ENCODE measurements at regions not wholly inside any gene's neighbourhood (a gene's known extent, or its start where the extent isn't known, plus 50 kb on each side); places are given as distances from the start of the nearest gene placed in this dataset.

GRCh38 chr2:122209377-122209776 lies 453.9 kb downstream of the TSN start:
- no peaks in the 10 kb centered on the region for H3K27me3 ChIP-seq (ENCODE audit: insufficient read depth, low read length)
- no peak overlapping the region for H3K4me3 ChIP-seq (ENCODE audit: low read length)
- H3K36me3 ChIP-seq (ENCODE audit: insufficient read depth, low read length): no peaks in the 10 kb centered on the region
- H3K27ac ChIP-seq (ENCODE audit: low read depth, low read length): no peak overlapping the region
- no peaks in the 10 kb centered on the region for H3K4me1 ChIP-seq (ENCODE audit: insufficient read depth, low read length)
- no peak overlapping the region for H3K9ac ChIP-seq (ENCODE audit: low read depth, low read length)
- 92% methylated on average over 2 of the region's 2 CpGs for WGBS
- no peaks in the 10 kb centered on the region for H3K9me3 ChIP-seq (ENCODE audit: insufficient read depth, low read depth, low read length)

GRCh38 chr2:122210065-122210464 lies 454.6 kb downstream of the TSN start:
- no peak overlapping the region for H3K9ac ChIP-seq (ENCODE audit: low read depth, low read length)
- no peaks in the 10 kb centered on the region for H3K36me3 ChIP-seq (ENCODE audit: insufficient read depth, low read length)
- H3K27ac ChIP-seq (ENCODE audit: low read depth, low read length): no peak overlapping the region
- no peaks in the 10 kb centered on the region for H3K27me3 ChIP-seq (ENCODE audit: insufficient read depth, low read length)
- H3K9me3 ChIP-seq (ENCODE audit: insufficient read depth, low read depth, low read length): no peaks in the 10 kb centered on the region
- 97% methylated on average over 4 of the region's 4 CpGs for WGBS
- no peaks in the 10 kb centered on the region for H3K4me1 ChIP-seq (ENCODE audit: insufficient read depth, low read length)
- H3K4me3 ChIP-seq (ENCODE audit: low read length): no peak overlapping the region

GRCh38 chr2:122210898-122211856 lies 455.7 kb downstream of the TSN start:
- no peak overlapping the region for H3K4me3 ChIP-seq (ENCODE audit: low read length)
- H3K36me3 ChIP-seq (ENCODE audit: insufficient read depth, low read length): no peaks in the 10 kb centered on the region
- no peaks in the 10 kb centered on the region for H3K27me3 ChIP-seq (ENCODE audit: insufficient read depth, low read length)
- WGBS: 96% methylated on average over 8 of the region's 8 CpGs
- H3K4me1 ChIP-seq (ENCODE audit: insufficient read depth, low read length): no peaks in the 10 kb centered on the region
- no peak overlapping the region for H3K9ac ChIP-seq (ENCODE audit: low read depth, low read length)
- no peak overlapping the region for H3K27ac ChIP-seq (ENCODE audit: low read depth, low read length)
- no peaks in the 10 kb centered on the region for H3K9me3 ChIP-seq (ENCODE audit: insufficient read depth, low read depth, low read length)

GRCh38 chr2:122213312-122213711 lies 457.9 kb downstream of the TSN start:
- Histone ChIP-seq H3K36me3 (ENCODE audit: insufficient read depth, low read length) (no peaks in the 10 kb centered on the region), H3K27me3 (ENCODE audit: insufficient read depth, low read length) (no peaks in the 10 kb centered on the region)
- WGBS: 87% methylated on average over 4 of the region's 4 CpGs

GRCh38 chr2:122216071-122216470 lies 460.6 kb downstream of the TSN start:
- no peaks in the 10 kb centered on the region for H3K9me3 ChIP-seq (ENCODE audit: insufficient read depth, low read depth, low read length)

More at GRCh38 chr2:122213312-122213711, 457.9 kb downstream of the TSN start:
- Histone ChIP-seq H3K4me3 (ENCODE audit: low read length) (no peak overlapping the region), H3K4me1 (ENCODE audit: insufficient read depth, low read length) (no peaks in the 10 kb centered on the region), H3K9ac (ENCODE audit: low read depth, low read length) (no peak overlapping the region), H3K9me3 (ENCODE audit: insufficient read depth, low read depth, low read length) (no peaks in the 10 kb centered on the region), H3K27ac (ENCODE audit: low read depth, low read length) (no peak overlapping the region)

GRCh38 chr2:122216901-122217300 lies 461.4 kb downstream of the TSN start:
- no peak overlapping the region for H3K9ac ChIP-seq (ENCODE audit: low read depth, low read length)
- no peaks in the 10 kb centered on the region for H3K36me3 ChIP-seq (ENCODE audit: insufficient read depth, low read length)
- H3K27ac ChIP-seq (ENCODE audit: low read depth, low read length): no peak overlapping the region
- WGBS: 93% methylated on average over 4 of the region's 4 CpGs
- no peaks in the 10 kb centered on the region for H3K4me1 ChIP-seq (ENCODE audit: insufficient read depth, low read length)
- no peaks in the 10 kb centered on the region for H3K27me3 ChIP-seq (ENCODE audit: insufficient read depth, low read length)
- no peak overlapping the region for H3K4me3 ChIP-seq (ENCODE audit: low read length)
- no peaks in the 10 kb centered on the region for H3K9me3 ChIP-seq (ENCODE audit: insufficient read depth, low read depth, low read length)

More at GRCh38 chr2:122216071-122216470, 460.6 kb downstream of the TSN start:
- no peaks in the 10 kb centered on the region for H3K27me3 ChIP-seq (ENCODE audit: insufficient read depth, low read length)
- H3K4me3 ChIP-seq (ENCODE audit: low read length): no peak overlapping the region
- no peaks in the 10 kb centered on the region for H3K4me1 ChIP-seq (ENCODE audit: insufficient read depth, low read length)
- H3K27ac ChIP-seq (ENCODE audit: low read depth, low read length): no peak overlapping the region
- no peaks in the 10 kb centered on the region for H3K36me3 ChIP-seq (ENCODE audit: insufficient read depth, low read length)
- H3K9ac ChIP-seq (ENCODE audit: low read depth, low read length): no peak overlapping the region

GRCh38 chr2:122218596-122218995 lies 463.1 kb downstream of the TSN start:
- H3K9ac ChIP-seq (ENCODE audit: low read depth, low read length): no peak overlapping the region
- no peaks in the 10 kb centered on the region for H3K4me1 ChIP-seq (ENCODE audit: insufficient read depth, low read length)
- H3K4me3 ChIP-seq (ENCODE audit: low read length): no peak overlapping the region
- no peak overlapping the region for H3K27ac ChIP-seq (ENCODE audit: low read depth, low read length)
- 95% methylated on average over 8 of the region's 8 CpGs for WGBS
- no peaks in the 10 kb centered on the region for H3K36me3 ChIP-seq (ENCODE audit: insufficient read depth, low read length)
- H3K9me3 ChIP-seq (ENCODE audit: insufficient read depth, low read depth, low read length): no peaks in the 10 kb centered on the region
- H3K27me3 ChIP-seq (ENCODE audit: insufficient read depth, low read length): no peaks in the 10 kb centered on the region

- H3K9me3 ChIP-seq (ENCODE audit: insufficient read depth, low read depth, low read length): no peaks in the 10 kb centered on the region
- H3K9ac ChIP-seq (ENCODE audit: low read depth, low read length): no peak overlapping the region
- H3K4me1 ChIP-seq (ENCODE audit: insufficient read depth, low read length): no peaks in the 10 kb centered on the region
- H3K27me3 ChIP-seq (ENCODE audit: insufficient read depth, low read length): no peaks in the 10 kb centered on the region
- H3K36me3 ChIP-seq (ENCODE audit: insufficient read depth, low read length): no peaks in the 10 kb centered on the region
- H3K4me3 ChIP-seq (ENCODE audit: low read length): no peak overlapping the region
- whole genome bisulfite sequencing: 97% methylated on average over 9 of the region's 9 CpGs
- H3K27ac ChIP-seq (ENCODE audit: low read depth, low read length): no peak overlapping the region
Observed at GRCh38 chr2:122219504-122219903, 464.1 kb downstream of the TSN start.

GRCh38 chr2:122221665-122222064 lies 466.2 kb downstream of the TSN start:
- Histone ChIP-seq H3K4me1 (ENCODE audit: insufficient read depth, low read length) (no peaks in the 10 kb centered on the region), H3K4me3 (ENCODE audit: low read length) (no peak overlapping the region), H3K36me3 (ENCODE audit: insufficient read depth, low read length) (no peaks in the 10 kb centered on the region), H3K27ac (ENCODE audit: low read depth, low read length) (no peak overlapping the region), H3K9ac (ENCODE audit: low read depth, low read length) (no peak overlapping the region), H3K9me3 (ENCODE audit: insufficient read depth, low read depth, low read length) (no peaks in the 10 kb centered on the region), H3K27me3 (ENCODE audit: insufficient read depth, low read length) (no peaks in the 10 kb centered on the region)
- WGBS: 93% methylated on average over 3 of the region's 3 CpGs

GRCh38 chr2:122231296-122231695 lies 475.8 kb downstream of the TSN start:
- H3K4me1 ChIP-seq (ENCODE audit: insufficient read depth, low read length): no peaks in the 10 kb centered on the region
- no peak overlapping the region for H3K27ac ChIP-seq (ENCODE audit: low read depth, low read length)
- no peak overlapping the region for H3K4me3 ChIP-seq (ENCODE audit: low read length)
- H3K27me3 ChIP-seq (ENCODE audit: insufficient read depth, low read length): no peaks in the 10 kb centered on the region
- H3K36me3 ChIP-seq (ENCODE audit: insufficient read depth, low read length): no peaks in the 10 kb centered on the region
- WGBS: 94% methylated on average over 7 of the region's 7 CpGs
- no peaks in the 10 kb centered on the region for H3K9me3 ChIP-seq (ENCODE audit: insufficient read depth, low read depth, low read length)
- no peak overlapping the region for H3K9ac ChIP-seq (ENCODE audit: low read depth, low read length)

- WGBS: 96% methylated on average over 1 of the region's 1 CpG
- Histone ChIP-seq H3K9ac (ENCODE audit: low read depth, low read length) (no peak overlapping the region), H3K4me3 (ENCODE audit: low read length) (no peak overlapping the region), H3K27me3 (ENCODE audit: insufficient read depth, low read length) (no peaks in the 10 kb centered on the region), H3K36me3 (ENCODE audit: insufficient read depth, low read length) (no peaks in the 10 kb centered on the region), H3K9me3 (ENCODE audit: insufficient read depth, low read depth, low read length) (no peaks in the 10 kb centered on the region), H3K4me1 (ENCODE audit: insufficient read depth, low read length) (no peaks in the 10 kb centered on the region), H3K27ac (ENCODE audit: low read depth, low read length) (no peak overlapping the region)
Observed at GRCh38 chr2:122233372-122233771, 477.9 kb downstream of the TSN start.
